H9 (cell line): ENCODE measurements at regions not wholly inside any gene's neighbourhood (a gene's known extent, or its start where the extent isn't known, plus 50 kb on each side); places are given as distances from the start of the nearest gene placed in this dataset.

Experiments
- DNase-seq: peaks from one replicate; pipeline ENCODE4 v3.0.0-alpha.2; 2017
- H2AFZ ChIP-seq: one replicate; pipeline ENCODE4 v1.6.1; 2013; ENCODE audit warnings: mild to moderate bottlenecking, low read length, control low read depth, moderate library complexity
- H2AK5ac ChIP-seq: 2 replicates; pipeline ENCODE4 v1.6.1; 2013; ENCODE audit warnings: low read length, control low read depth, mixed read lengths; ENCODE audit not compliant: insufficient read length
- H2BK120ac ChIP-seq: one replicate; pipeline ENCODE4 v1.6.1; 2013; ENCODE audit warnings: low read depth, mild to moderate bottlenecking, low read length, control low read depth, inconsistent platforms; ENCODE audit not compliant: poor library complexity, severe bottlenecking
- H2BK12ac ChIP-seq: 2 replicates; pipeline ENCODE4 v1.6.1; 2013; ENCODE audit warnings: low read length, control low read depth, mixed read lengths, low read depth; ENCODE audit not compliant: insufficient read length
- H2BK15ac ChIP-seq: 2 replicates; pipeline ENCODE4 v1.6.1; 2013; ENCODE audit warnings: low read depth, low read length, control low read depth
- H2BK20ac ChIP-seq: one replicate; pipeline ENCODE4 v1.6.1; 2013; ENCODE audit warnings: low read depth, mild to moderate bottlenecking, low read length, control low read depth, inconsistent platforms; ENCODE audit not compliant: poor library complexity, severe bottlenecking
- H2BK5ac ChIP-seq: 2 replicates; pipeline ENCODE4 v1.6.1; 2013; ENCODE audit warnings: low read length, control low read depth, mixed read lengths; ENCODE audit not compliant: insufficient read length
- H3K14ac ChIP-seq: 2 replicates; pipeline ENCODE4 v1.6.1; 2013; ENCODE audit warnings: low read length, control low read depth; ENCODE audit not compliant: insufficient read depth
- H3K18ac ChIP-seq: 2 replicates; pipeline ENCODE4 v1.6.1; 2013; ENCODE audit warnings: low read depth, mild to moderate bottlenecking, mixed read lengths, low read length, control low read depth; ENCODE audit not compliant: insufficient read length
- H3K23ac ChIP-seq: 2 replicates; pipeline ENCODE4 v1.6.1; 2013; ENCODE audit warnings: low read length, control low read depth, mixed read lengths, low read depth; ENCODE audit not compliant: insufficient read length
- H3K23me2 ChIP-seq: 2 replicates; pipeline ENCODE4 v1.6.1; 2013; ENCODE audit warnings: low read depth, mild to moderate bottlenecking, mixed read lengths, low read length, control low read depth; ENCODE audit not compliant: insufficient read length, poor library complexity, severe bottlenecking
- H3K27ac ChIP-seq: 2 replicates; pipeline ENCODE4 v1.5.1; 2013; ENCODE audit warnings: low read length, control low read depth, mixed read lengths, low read depth; ENCODE audit not compliant: insufficient read length
- H3K27me3 ChIP-seq: 2 replicates; pipeline ENCODE4 v1.6.1; 2013; ENCODE audit warnings: low read length, control low read depth, inconsistent platforms; ENCODE audit not compliant: insufficient read depth
- H3K4ac ChIP-seq: 2 replicates; pipeline ENCODE4 v1.6.1; 2013; ENCODE audit warnings: low read depth, mild to moderate bottlenecking, control low read depth, inconsistent platforms, low read length, moderate library complexity
- H3K4me1 ChIP-seq: 2 replicates; pipeline ENCODE4 v1.6.1; 2013; ENCODE audit warnings: low read length, control low read depth, inconsistent platforms; ENCODE audit not compliant: insufficient read depth
- H3K4me2 ChIP-seq: 2 replicates; pipeline ENCODE4 v1.6.1; 2013; ENCODE audit warnings: low read length, control low read depth, mixed read lengths; ENCODE audit not compliant: insufficient read length, insufficient read depth
- H3K56ac ChIP-seq: 2 replicates; pipeline ENCODE4 v1.6.1; 2013; ENCODE audit warnings: low read depth, mild to moderate bottlenecking, mixed read lengths, low read length, control low read depth; ENCODE audit not compliant: insufficient read length
- H3K79me1 ChIP-seq: 2 replicates; pipeline ENCODE4 v1.6.1; 2013; ENCODE audit warnings: low read depth, mild to moderate bottlenecking, moderate library complexity, low read length, control low read depth, inconsistent platforms; ENCODE audit not compliant: insufficient read depth, poor library complexity, severe bottlenecking
- H3K79me2 ChIP-seq: 2 replicates; pipeline ENCODE4 v1.6.1; 2013; ENCODE audit warnings: low read length, control low read depth, inconsistent platforms; ENCODE audit not compliant: insufficient read depth
- H3K9ac ChIP-seq: 2 replicates; pipeline ENCODE4 v1.6.1; 2013; ENCODE audit warnings: low read length, control low read depth, mixed read lengths; ENCODE audit not compliant: insufficient read length; ENCODE audit errors: extremely low read depth
- H3K9me3 ChIP-seq: one replicate; pipeline ENCODE4 v1.6.1; 2013; ENCODE audit warnings: low read depth, low read length, inconsistent platforms; ENCODE audit not compliant: control insufficient read depth
- H3T11ph ChIP-seq: one replicate; pipeline ENCODE4 v1.6.1; 2013; ENCODE audit warnings: mild to moderate bottlenecking, low read length, control low read depth, inconsistent platforms
- H4K20me1 ChIP-seq: one replicate; pipeline ENCODE4 v1.6.1; 2013; ENCODE audit not compliant: control insufficient read depth, insufficient read length, insufficient read depth
- H4K5ac ChIP-seq: 2 replicates; pipeline ENCODE4 v1.6.1; 2013; ENCODE audit warnings: low read depth, mild to moderate bottlenecking, mixed read lengths, low read length, control low read depth; ENCODE audit not compliant: insufficient read length
- H4K8ac ChIP-seq: replicated peaks from 2 replicates; pipeline ENCODE4 v1.6.1; 2013; ENCODE audit warnings: low read length, control low read depth, mixed read lengths, low read depth; ENCODE audit not compliant: insufficient read length
- H4K91ac ChIP-seq: 2 replicates; pipeline ENCODE4 v1.6.1; 2013; ENCODE audit warnings: low read depth, mild to moderate bottlenecking, moderate library complexity, mixed read lengths, low read length, control low read depth; ENCODE audit not compliant: insufficient read length
- H3K27ac Mint-ChIP-seq, 3 experiments: 2 replicates in 2 of 3; 3 replicates in 1 of 3; pipeline ENCODE4 v1.8.0; 2020 to 2021; ENCODE audit warnings: mixed read lengths in 3 of 3, mild to moderate bottlenecking in 1 of 3, moderate library complexity in 1 of 3
- H3K27me3 Mint-ChIP-seq: 2 replicates; pipeline ENCODE4 v1.8.0; 2021; ENCODE audit warnings: low read depth, mild to moderate bottlenecking, moderate library complexity, mixed read lengths
- H3K36me3 Mint-ChIP-seq, 3 experiments: 2 replicates in 2 of 3; 3 replicates in 1 of 3; pipeline ENCODE4 v1.8.0; 2020 to 2021; ENCODE audit warnings: low read depth in 3 of 3, mixed read lengths in 3 of 3; ENCODE audit not compliant: insufficient read depth in 1 of 3
- H3K4me1 Mint-ChIP-seq, 2 experiments: 2 replicates each; pipeline ENCODE4 v1.8.0; 2020; ENCODE audit warnings: mixed read lengths in 2 of 2
- H3K4me3 Mint-ChIP-seq, 2 experiments: 2 replicates in 1 of 2; 3 replicates in 1 of 2; pipeline ENCODE4 v1.8.0; 2020 to 2021; ENCODE audit warnings: mild to moderate bottlenecking in 2 of 2, mixed read lengths in 2 of 2, moderate library complexity in 1 of 2
- H3K9me3 Mint-ChIP-seq, 2 experiments: 2 replicates in 1 of 2; 3 replicates in 1 of 2; pipeline ENCODE4 v1.8.0; 2020; ENCODE audit warnings: mild to moderate bottlenecking in 2 of 2, mixed read lengths in 2 of 2, moderate library complexity in 1 of 2
- WGBS: extraction: QIAGEN DNeasy Blood & Tissue Kit; methylation state at CpG from one replicate; pipeline ENCODE4 v1.1.7; 2013; ENCODE audit warnings: missing lambda C conversion rate, low lambda C conversion rate, mixed read lengths; ENCODE audit not compliant: insufficient read length; ENCODE audit errors: extremely low coverage; 5-methylcytosine and 5-hydroxymethylcytosine counted together
- TF ChIP-seq, protein P1 (sequence below): fragments of 200-600 bp; sonication (generic); conservative IDR thresholded peaks from 3 replicates; pipeline ENCODE4 v1.8.0; 2021; ENCODE audit warnings: antibody characterized with exemption, mild to moderate bottlenecking

- no peak overlapping the region for H2BK12ac ChIP-seq
- H3K23me2 ChIP-seq = no peaks in the 10 kb centered on the region
- no peaks in the 10 kb centered on the region for H3K27me3 ChIP-seq
- H3K27ac Mint-ChIP-seq = no peak overlapping the region
- no CpG with 5 or more reads among the region's 2 CpGs for WGBS
- H4K5ac ChIP-seq = no peak overlapping the region
- H3K4ac ChIP-seq = no peak overlapping the region
- no peaks in the 10 kb centered on the region for H3K36me3 Mint-ChIP-seq
- H3K4me2 ChIP-seq = no peak overlapping the region
- H3K14ac ChIP-seq = no peak overlapping the region
- no peaks in the 10 kb centered on the region for H3K9me3 ChIP-seq
- no peaks in the 10 kb centered on the region for H3K4me1 ChIP-seq
- no peak overlapping the region for H2AFZ ChIP-seq
- H2BK20ac ChIP-seq = no peak overlapping the region
- H3K23ac ChIP-seq = no peak overlapping the region
- no peak overlapping the region for H3K18ac ChIP-seq
- H2BK15ac ChIP-seq = no peak overlapping the region
- TF ChIP-seq, protein P1, sequence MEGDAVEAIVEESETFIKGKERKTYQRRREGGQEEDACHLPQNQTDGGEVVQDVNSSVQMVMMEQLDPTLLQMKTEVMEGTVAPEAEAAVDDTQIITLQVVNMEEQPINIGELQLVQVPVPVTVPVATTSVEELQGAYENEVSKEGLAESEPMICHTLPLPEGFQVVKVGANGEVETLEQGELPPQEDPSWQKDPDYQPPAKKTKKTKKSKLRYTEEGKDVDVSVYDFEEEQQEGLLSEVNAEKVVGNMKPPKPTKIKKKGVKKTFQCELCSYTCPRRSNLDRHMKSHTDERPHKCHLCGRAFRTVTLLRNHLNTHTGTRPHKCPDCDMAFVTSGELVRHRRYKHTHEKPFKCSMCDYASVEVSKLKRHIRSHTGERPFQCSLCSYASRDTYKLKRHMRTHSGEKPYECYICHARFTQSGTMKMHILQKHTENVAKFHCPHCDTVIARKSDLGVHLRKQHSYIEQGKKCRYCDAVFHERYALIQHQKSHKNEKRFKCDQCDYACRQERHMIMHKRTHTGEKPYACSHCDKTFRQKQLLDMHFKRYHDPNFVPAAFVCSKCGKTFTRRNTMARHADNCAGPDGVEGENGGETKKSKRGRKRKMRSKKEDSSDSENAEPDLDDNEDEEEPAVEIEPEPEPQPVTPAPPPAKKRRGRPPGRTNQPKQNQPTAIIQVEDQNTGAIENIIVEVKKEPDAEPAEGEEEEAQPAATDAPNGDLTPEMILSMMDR = no peak
- no peaks in the 10 kb centered on the region for H4K20me1 ChIP-seq
- H3K9ac ChIP-seq = no peak overlapping the region
- no peak for DNase-seq
- no peak overlapping the region for H2BK120ac ChIP-seq
- no peaks in the 10 kb centered on the region for H3K79me1 ChIP-seq
- no peak overlapping the region for H4K91ac ChIP-seq
- H3K27me3 Mint-ChIP-seq = no peaks in the 10 kb centered on the region
- H4K8ac ChIP-seq = no peak overlapping the region
- H2AK5ac ChIP-seq = no peak overlapping the region
- H3K79me2 ChIP-seq = no peaks in the 10 kb centered on the region
- no peaks in the 10 kb centered on the region for H3K4me1 Mint-ChIP-seq
- H3K27ac ChIP-seq = no peak overlapping the region
- no peak overlapping the region for H2BK5ac ChIP-seq
- H3T11ph ChIP-seq = no peak overlapping the region
- H3K4me3 Mint-ChIP-seq = no peak overlapping the region
- H3K9me3 Mint-ChIP-seq = no peaks in the 10 kb centered on the region
- no peak overlapping the region for H3K56ac ChIP-seq
Measured at GRCh38 chr12:91744597-91744996, 401.0 kb downstream of the BTG1 start.
